Activated CD4-positive, alpha-beta T cell treated with anti-CD3 and anti-CD28 coated beads for 36 hours (primary cell): ENCODE measurements at regions not wholly inside any gene's neighbourhood (a gene's known extent, or its start where the extent isn't known, plus 50 kb on each side); places are given as distances from the start of the nearest gene placed in this dataset.
"Not testable (repeated sequence)": the region's sequence is repeated elsewhere in the genome, so short reads cannot be mapped to it uniquely, and the experiment has no call there.

ENCODE experiments used
- ATAC-seq: fragments of 200-7000 bp; cut with Tn5 transposase; one replicate; pipeline ENCODE4 v1.10.0; 2021; ENCODE audit warnings: mild to moderate bottlenecking, moderate library complexity
- CTCF ChIA-PET: fragments of 350-600 bp; sonication (Branson Sonifier 250); formaldehyde crosslinking; loops from one replicate; lab custom pipeline; 2021; ENCODE audit warnings: antibody characterized with exemption; lab: Charles Lee
- POLR2A ChIA-PET: fragments of 350-600 bp; sonication (Branson Sonifier 250); formaldehyde crosslinking; loops from one replicate; lab custom pipeline; 2021; ENCODE audit warnings: antibody characterized with exemption, inconsistent platforms; lab: Charles Lee
- DNase-seq: peaks from one replicate; pipeline ENCODE4 v3.0.0-alpha.2; 2020
- H3K27ac Mint-ChIP-seq: one replicate; pipeline ENCODE4 v1.8.0; 2021; ENCODE audit warnings: mixed read lengths
- H3K27me3 Mint-ChIP-seq: one replicate; pipeline ENCODE4 v1.8.0; 2021; ENCODE audit warnings: mixed read lengths
- H3K36me3 Mint-ChIP-seq: one replicate; pipeline ENCODE4 v1.8.0; 2021; ENCODE audit warnings: low read depth, mixed read lengths
- H3K4me1 Mint-ChIP-seq: one replicate; pipeline ENCODE4 v1.8.0; 2021; ENCODE audit warnings: mixed read lengths
- H3K4me3 Mint-ChIP-seq: one replicate; pipeline ENCODE4 v1.8.0; 2021; ENCODE audit warnings: mild to moderate bottlenecking, moderate library complexity, mixed read lengths
- H3K9me3 Mint-ChIP-seq: one replicate; pipeline ENCODE4 v1.8.0; 2021; ENCODE audit warnings: low read depth, mixed read lengths
- intact Hi-C, 2 experiments: fragments of 100-400 bp; cut with DNase I in 1 of 2; cut with micrococcal nuclease in 1 of 2; formaldehyde crosslinking; loops; one replicate each; pipeline versions ENCODE4 v1.14.2 to v1.15.1; 2022 to 2024; cut with DNase I, micrococcal nuclease

DNA sequence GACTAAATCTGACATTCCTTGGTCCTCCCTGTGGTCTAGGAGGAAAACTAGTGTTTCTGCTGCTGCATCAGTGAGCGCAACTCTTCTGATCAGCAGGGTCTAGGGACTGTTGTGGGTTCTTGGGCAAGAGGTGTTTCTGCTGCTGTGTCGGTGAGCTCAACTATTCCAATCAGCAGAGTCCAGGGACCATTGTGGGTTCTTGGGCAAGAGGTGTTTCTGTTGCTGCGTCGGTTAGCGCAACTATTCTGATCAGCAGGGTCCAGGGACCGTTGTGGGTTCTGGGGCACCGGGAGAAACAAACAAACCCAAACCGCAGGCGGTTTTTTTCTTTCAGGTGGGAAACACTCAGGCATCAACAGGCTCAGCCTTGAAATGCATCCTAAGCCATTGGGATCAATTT, 140.9 kb downstream of the FASLG start:
- CTCF ChIA-PET, intact Hi-C loops, H3K4me1 Mint-ChIP-seq, DNase-seq, POLR2A ChIA-PET, H3K27me3 Mint-ChIP-seq, ATAC-seq, H3K4me3 Mint-ChIP-seq, H3K36me3 Mint-ChIP-seq, H3K27ac Mint-ChIP-seq: not testable (repeated sequence)
- peaks cover 14% of the 10 kb centered on the region for H3K9me3 Mint-ChIP-seq

DNA sequence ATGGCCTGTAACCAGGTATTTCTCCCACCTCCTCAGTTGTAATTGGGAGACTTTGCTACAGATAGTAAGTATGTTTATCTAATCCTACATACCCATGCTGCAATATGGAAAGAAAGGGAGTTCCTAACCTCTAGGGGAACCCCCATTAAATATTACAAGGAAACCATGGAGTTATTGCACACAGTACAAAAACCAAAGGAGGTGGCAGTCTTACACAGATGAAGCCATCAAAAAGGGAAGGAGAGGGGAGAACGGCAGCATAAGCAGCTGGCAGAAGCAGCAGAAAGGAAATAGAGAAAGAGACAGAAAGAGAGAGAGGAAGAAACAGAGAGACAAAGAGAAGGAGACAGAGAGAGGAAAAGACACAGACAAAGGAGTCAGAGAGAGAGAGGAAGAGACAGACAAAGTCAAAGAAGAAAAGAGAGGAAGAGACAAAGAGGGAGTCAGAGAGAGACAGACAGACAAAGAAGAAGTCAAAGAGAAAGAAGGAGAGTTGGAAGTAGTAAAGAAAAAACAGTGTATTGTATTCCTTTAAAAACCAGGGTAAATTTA, 142.9 kb downstream of the FASLG start:
- no peak for DNase-seq
- ChIA-PET CTCF (no interaction called here), POLR2A (no interaction called here)
- peaks cover 16% of the 10 kb centered on the region for H3K9me3 Mint-ChIP-seq
- H3K4me1 Mint-ChIP-seq, result no peaks in the 10 kb centered on the region
- H3K27me3 Mint-ChIP-seq, result no peaks in the 10 kb centered on the region
- no peak for ATAC-seq
- no peak overlapping the region for H3K27ac Mint-ChIP-seq
- H3K4me3 Mint-ChIP-seq, result no peak overlapping the region
- intact Hi-C loops, result no loop called here
- H3K36me3 Mint-ChIP-seq, result peaks cover 1% of the 10 kb centered on the region

DNA sequence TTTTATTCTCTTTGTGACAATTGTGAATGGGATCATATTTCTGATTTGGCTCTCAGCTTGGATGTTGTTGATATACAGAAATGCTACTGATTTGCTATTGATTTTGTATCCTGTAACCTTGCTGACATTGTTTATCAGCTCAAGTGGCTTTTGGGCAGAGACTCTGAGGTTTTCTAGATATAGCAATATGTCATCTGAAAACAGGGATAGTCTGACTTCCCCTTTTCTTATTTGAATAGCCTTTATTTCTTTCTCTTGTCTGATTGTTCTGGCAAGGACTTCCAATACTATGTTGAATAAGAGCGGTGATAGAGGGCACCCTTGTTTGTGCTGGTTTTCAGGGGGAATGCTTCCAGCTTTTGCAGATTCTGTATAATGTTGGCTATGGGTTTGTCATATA, 150.8 kb downstream of the FASLG start:
- DNase-seq (no peak), ATAC-seq (no peak)
- Mint-ChIP-seq H3K27me3 (no peaks in the 10 kb centered on the region), H3K27ac (no peak overlapping the region), H3K4me1 (peaks cover 4% of the 10 kb centered on the region), H3K4me3 (no peak overlapping the region), H3K9me3 (peaks cover 8% of the 10 kb centered on the region), H3K36me3 (peaks cover 3% of the 10 kb centered on the region)
- CTCF ChIA-PET, result interaction anchor here (1.0 to 1.4 kb wide), 2 partner anchors 65 to 324 kb away, joined by 4 to 5 read pairs; no protein-coding TSS in a partner anchor
- POLR2A ChIA-PET, result no interaction called here
- intact Hi-C loops, result loop anchor here in 1 of 2 experiments (10.0 kb wide), 1 partner anchor 595 kb away; no protein-coding TSS in a partner anchor

DNA sequence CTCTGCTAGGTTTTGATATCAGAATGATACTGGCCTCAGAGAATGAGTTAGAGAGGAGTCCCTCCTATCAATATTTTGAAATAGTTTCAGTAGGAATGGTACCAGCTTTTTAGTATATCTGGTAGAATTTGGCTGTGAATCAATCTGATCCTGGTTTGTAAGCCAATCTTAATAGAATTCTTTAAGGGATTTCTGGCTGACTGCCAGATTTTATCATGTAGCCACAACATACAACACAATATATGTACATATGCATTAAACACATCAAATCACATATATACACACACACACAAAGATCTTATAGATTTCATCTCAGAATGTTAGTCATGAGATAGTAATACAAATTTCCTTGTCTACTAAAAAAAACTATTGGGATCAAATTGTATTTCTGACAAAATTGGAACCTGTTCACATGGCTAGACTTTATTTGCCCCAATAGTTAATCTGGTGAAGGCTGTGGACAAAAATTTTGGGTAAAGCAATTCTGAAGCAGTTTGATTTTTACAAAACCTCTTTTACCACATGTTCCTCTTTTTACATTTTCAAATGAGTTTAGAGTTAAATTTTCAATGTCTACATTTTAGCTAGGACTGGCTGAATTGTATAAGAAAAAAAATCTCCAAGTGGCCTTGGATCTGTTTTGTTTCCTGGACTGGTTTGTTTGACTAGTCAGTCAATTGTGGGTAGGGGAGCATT, 151.7 kb downstream of the FASLG start:
- CTCF ChIA-PET, result no interaction called here
- peaks cover 6% of the 10 kb centered on the region for H3K36me3 Mint-ChIP-seq
- POLR2A ChIA-PET, result no interaction called here
- no peak for ATAC-seq
- intact Hi-C loops, result loop anchor here in 1 of 2 experiments (10.0 kb wide), 1 partner anchor 594 kb away; no protein-coding TSS in a partner anchor
- no peak for DNase-seq
- H3K9me3 Mint-ChIP-seq, result peaks cover 17% of the 10 kb centered on the region
- peaks cover 6% of the 10 kb centered on the region for H3K4me1 Mint-ChIP-seq
- H3K4me3 Mint-ChIP-seq, result no peak overlapping the region
- no peak overlapping the region for H3K27ac Mint-ChIP-seq
- H3K27me3 Mint-ChIP-seq, result peaks cover 2% of the 10 kb centered on the region

DNA sequence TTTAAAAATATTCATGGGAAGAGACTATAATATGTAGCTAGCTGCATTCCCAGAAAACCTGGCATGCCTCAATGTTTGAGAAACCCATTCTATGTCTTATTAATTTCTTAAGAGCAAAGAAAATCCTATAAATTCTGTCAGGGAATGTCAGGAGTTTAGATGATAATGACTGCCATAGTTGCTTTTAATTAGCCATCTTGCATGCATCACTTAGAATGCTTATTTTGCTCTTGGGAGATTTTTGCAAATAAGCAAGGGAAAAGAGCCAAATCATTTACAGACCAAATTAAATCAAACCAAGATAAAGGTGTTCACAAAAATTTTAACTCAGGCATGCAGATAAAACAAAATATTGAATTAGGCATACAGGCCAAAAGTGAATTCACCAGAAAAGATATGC, 152.8 kb downstream of the FASLG start:
- no peak overlapping the region for H3K4me3 Mint-ChIP-seq
- H3K27me3 Mint-ChIP-seq, result peaks cover 4% of the 10 kb centered on the region
- ChIA-PET POLR2A (no interaction called here), CTCF (interaction anchor here (1.0 kb wide), 1 partner anchor 82 kb away, joined by 4 read pairs; no protein-coding TSS in a partner anchor)
- no peak for ATAC-seq
- peaks cover 11% of the 10 kb centered on the region for H3K4me1 Mint-ChIP-seq
- intact Hi-C loops, result loop anchor here in 1 of 2 experiments (10.0 kb wide), 1 partner anchor 593 kb away; no protein-coding TSS in a partner anchor
- H3K36me3 Mint-ChIP-seq, result peaks cover 6% of the 10 kb centered on the region
- no peak for DNase-seq
- H3K27ac Mint-ChIP-seq, result no peak overlapping the region
- peaks cover 17% of the 10 kb centered on the region for H3K9me3 Mint-ChIP-seq

DNA sequence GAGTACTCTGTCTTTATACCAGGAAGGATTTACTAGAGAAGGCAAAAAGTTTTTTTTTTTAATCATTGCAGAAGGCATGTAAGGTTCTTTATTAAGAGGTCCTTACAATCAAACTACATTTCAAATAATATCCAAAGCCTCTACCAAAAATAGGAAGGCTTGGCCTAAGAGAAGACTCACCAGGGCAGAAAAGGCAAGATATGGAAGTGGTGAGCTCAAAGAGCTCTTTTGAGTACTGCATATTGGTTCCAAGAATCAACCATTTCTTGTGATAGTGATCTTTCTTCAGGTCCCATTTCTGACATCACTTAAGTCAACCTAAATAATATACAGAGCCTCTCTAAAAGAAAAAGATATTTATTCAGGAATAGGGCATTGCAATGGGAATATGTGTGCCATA, 153.2 kb downstream of the FASLG start:
- H3K9me3 Mint-ChIP-seq, result peaks cover 17% of the 10 kb centered on the region
- ChIA-PET CTCF (interaction anchor here (1.0 kb wide), 1 partner anchor 83 kb away, joined by 4 read pairs; no protein-coding TSS in a partner anchor), POLR2A (no interaction called here)
- intact Hi-C loops, result loop anchor here in 1 of 2 experiments (10.0 kb wide), 1 partner anchor 593 kb away; no protein-coding TSS in a partner anchor
- DNase-seq (no peak), ATAC-seq (no peak)
- peaks cover 6% of the 10 kb centered on the region for H3K36me3 Mint-ChIP-seq
- peaks cover 8% of the 10 kb centered on the region for H3K27me3 Mint-ChIP-seq
- H3K4me3 Mint-ChIP-seq, result no peak overlapping the region
- peaks cover 11% of the 10 kb centered on the region for H3K4me1 Mint-ChIP-seq
- H3K27ac Mint-ChIP-seq, result no peak overlapping the region

DNA sequence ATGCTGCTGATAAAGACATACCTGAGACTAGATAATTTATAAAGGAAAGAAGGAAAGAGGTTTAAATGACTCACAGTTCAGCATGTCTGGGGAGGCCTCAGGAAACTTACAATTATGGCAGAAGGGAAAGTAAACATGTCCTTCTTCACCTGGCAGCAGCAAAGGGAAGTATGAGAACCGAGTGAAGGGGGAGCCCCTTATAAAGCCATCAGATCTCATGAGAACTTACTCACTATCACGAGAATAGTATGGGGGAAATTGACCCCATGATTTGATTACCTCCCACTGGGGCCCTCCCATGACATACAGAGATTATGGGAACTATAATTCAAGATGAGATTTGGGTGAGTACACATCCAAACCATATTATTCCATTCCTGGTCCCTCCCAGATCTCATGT, 154.4 kb downstream of the FASLG start:
- intact Hi-C loops, result loop anchor here in 1 of 2 experiments (10.0 kb wide), 1 partner anchor 591 kb away; no protein-coding TSS in a partner anchor
- H3K36me3 Mint-ChIP-seq, result peaks cover 6% of the 10 kb centered on the region
- peaks cover 15% of the 10 kb centered on the region for H3K4me1 Mint-ChIP-seq
- DNase-seq (no peak), ATAC-seq (no peak)
- ChIA-PET POLR2A (no interaction called here), CTCF (no interaction called here)
- H3K27me3 Mint-ChIP-seq, result peaks cover 8% of the 10 kb centered on the region
- H3K4me3 Mint-ChIP-seq, result no peak overlapping the region
- H3K27ac Mint-ChIP-seq, result no peak overlapping the region
- H3K9me3 Mint-ChIP-seq, result peaks cover 17% of the 10 kb centered on the region

DNA sequence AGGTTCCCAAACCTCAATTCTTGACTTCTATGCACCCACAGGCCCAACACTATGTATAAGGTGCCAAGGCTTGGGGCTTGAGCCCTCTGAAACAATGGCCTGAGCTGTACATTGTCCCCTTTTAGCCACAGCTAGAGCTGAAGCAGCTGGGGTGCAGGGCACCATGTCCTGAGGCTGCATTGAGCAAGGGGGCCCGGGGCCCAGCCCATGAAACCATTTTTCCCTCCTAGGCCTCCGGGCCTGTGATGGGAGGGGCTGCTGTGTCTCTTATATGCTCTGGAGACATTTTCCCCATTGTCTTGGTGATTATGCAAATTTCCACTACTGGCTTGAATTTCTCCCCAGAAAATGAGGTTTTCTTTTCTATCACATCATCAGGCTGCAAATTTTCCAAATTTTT, 155.5 kb downstream of the FASLG start:
- H3K36me3 Mint-ChIP-seq, result peaks cover 6% of the 10 kb centered on the region
- intact Hi-C loops, result loop anchor here in 1 of 2 experiments (10.0 kb wide), 1 partner anchor 590 kb away; no protein-coding TSS in a partner anchor
- no peak overlapping the region for H3K4me3 Mint-ChIP-seq
- H3K27me3 Mint-ChIP-seq, result peaks cover 8% of the 10 kb centered on the region
- H3K4me1 Mint-ChIP-seq, result peaks cover 26% of the 10 kb centered on the region
- H3K9me3 Mint-ChIP-seq, result peaks cover 17% of the 10 kb centered on the region
- ChIA-PET POLR2A (no interaction called here), CTCF (no interaction called here)
- DNase-seq (no peak), ATAC-seq (no peak)
- H3K27ac Mint-ChIP-seq, result no peak overlapping the region

DNA sequence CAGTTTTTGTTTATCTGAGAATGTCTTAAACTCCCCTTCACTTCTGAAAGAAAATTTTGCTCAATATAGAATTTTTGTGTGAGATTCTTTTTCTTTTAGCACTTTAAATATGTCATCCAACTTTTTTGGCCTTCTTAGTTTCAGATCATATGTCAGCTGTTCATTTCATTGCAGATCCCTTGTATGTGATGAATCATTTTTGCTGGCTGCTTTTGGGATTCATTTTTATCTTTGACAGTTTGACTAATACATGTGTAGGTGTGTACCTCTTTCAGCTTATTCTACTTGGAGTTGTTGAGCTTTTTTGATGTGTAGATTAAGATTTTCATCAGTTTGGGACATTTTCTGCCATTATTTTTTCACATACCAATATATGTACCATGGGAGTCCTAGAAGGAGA, 156.8 kb downstream of the FASLG start:
- intact Hi-C loops, result loop anchor here in 1 of 2 experiments (10.0 kb wide), 1 partner anchor 589 kb away; no protein-coding TSS in a partner anchor
- ChIA-PET CTCF (no interaction called here), POLR2A (no interaction called here)
- peaks cover 6% of the 10 kb centered on the region for H3K36me3 Mint-ChIP-seq
- H3K4me1 Mint-ChIP-seq, result peaks cover 37% of the 10 kb centered on the region
- H3K27me3 Mint-ChIP-seq, result peaks cover 8% of the 10 kb centered on the region
- no peak for ATAC-seq
- DNase-seq, result no peak
- no peak overlapping the region for H3K27ac Mint-ChIP-seq
- peaks cover 17% of the 10 kb centered on the region for H3K9me3 Mint-ChIP-seq
- no peak overlapping the region for H3K4me3 Mint-ChIP-seq

DNA sequence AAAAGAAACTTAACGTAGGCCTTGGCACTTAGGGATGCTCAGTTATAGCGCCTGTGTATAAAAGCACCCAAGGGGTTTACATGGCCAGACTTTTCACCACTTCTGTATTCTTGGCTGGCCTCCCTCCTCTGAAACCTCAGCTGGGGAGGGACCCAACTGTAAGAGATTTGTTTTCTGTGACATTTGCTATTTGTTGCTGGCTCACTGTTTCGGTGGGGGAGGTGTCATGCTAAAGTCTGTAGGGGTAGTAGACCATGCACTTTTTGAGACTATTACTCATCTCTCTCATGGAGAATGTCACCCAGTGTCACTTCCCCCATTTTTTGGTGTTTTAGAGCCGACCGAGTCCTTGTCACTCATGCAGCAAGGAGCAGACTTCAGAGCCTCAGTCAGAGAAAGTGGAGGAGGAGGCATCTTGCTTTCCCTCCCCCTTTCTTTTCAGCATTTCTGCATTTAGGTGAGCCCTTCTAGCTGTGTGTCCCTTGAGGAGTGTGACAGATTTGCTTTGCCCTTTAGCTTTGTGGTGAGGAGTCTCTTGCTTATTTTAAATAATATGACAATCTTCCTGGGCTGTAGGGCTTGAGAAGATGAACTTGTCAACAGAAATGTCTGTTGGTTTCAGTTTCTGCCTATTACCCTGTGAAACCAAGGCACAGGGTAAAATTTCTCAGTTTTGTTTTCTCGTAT, 160.1 kb downstream of the FASLG start:
- Mint-ChIP-seq H3K27me3 (peaks cover 15% of the 10 kb centered on the region), H3K36me3 (peaks cover 6% of the 10 kb centered on the region), H3K9me3 (peaks cover 13% of the 10 kb centered on the region), H3K27ac (peak overlapping the region; percentile 38), H3K4me3 (peak overlapping the region; percentile 3), H3K4me1 (peaks cover 33% of the 10 kb centered on the region)
- intact Hi-C loops, result loop anchor here (1.0 to 10.0 kb wide), 8 partner anchors 19 to 586 kb away; no protein-coding TSS in a partner anchor
- POLR2A ChIA-PET, result interaction anchor here (0.5 to 1.2 kb wide), 3 partner anchors 8 to 272 kb away, joined by 3 to 5 read pairs (median 4); no protein-coding TSS in a partner anchor
- CTCF ChIA-PET, result interaction anchor here (0.6 to 1.9 kb wide), 5 partner anchors 40 to 1050 kb away, joined by 3 to 10 read pairs (median 3); no protein-coding TSS in a partner anchor
- DNase-seq (peak; percentile 70), ATAC-seq (peak; percentile 96)

DNA sequence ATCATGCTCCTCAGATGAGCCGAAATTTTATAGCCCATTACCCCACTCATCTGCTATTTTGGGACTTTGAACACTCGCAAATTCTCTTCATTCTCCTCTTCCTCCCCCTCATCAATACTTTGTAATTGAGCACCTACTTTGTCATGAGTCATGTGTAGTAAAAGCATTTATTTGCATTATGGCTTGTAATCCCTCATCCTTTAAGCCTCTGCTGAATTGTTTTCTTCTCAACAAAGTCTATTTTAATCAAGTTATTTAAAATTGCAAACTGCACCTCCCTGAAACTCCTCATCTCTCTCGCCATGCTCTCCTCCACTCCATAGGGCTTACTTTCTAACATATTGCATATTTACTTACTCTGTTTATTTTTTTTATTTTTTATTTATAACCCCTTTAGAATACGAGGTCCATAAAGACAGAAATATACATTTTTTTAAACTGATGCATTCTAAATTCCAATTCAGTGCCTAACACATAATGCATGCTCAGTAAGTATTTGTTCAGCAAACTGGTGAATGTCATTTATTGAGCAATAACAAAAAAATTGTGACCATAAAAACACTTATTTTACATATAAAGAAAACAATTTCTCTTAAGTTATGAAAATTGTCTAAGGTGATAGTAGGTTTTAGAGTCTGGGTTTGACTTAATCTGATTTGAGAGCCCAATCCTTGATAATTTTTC, 161.7 kb downstream of the FASLG start:
- intact Hi-C loops, result no loop called here
- H3K4me3 Mint-ChIP-seq, result no peak overlapping the region

More for the DNA sequence above, 161.7 kb downstream of the FASLG start:
- H3K27me3 Mint-ChIP-seq, result peaks cover 14% of the 10 kb centered on the region
- peaks cover 2% of the 10 kb centered on the region for H3K36me3 Mint-ChIP-seq
- ATAC-seq (no peak), DNase-seq (no peak)
- ChIA-PET CTCF (interaction anchor here (1.5 to 1.9 kb wide), 3 partner anchors 74 to 78 kb away, joined by 3 to 10 read pairs (median 4); no protein-coding TSS in a partner anchor), POLR2A (no interaction called here)
- H3K4me1 Mint-ChIP-seq, result peaks cover 31% of the 10 kb centered on the region
- H3K9me3 Mint-ChIP-seq, result peaks cover 2% of the 10 kb centered on the region
- no peak overlapping the region for H3K27ac Mint-ChIP-seq
